SK-N-SH (cell line): ENCODE measurements at regions not wholly inside any gene's neighbourhood (a gene's known extent, or its start where the extent isn't known, plus 50 kb on each side); places are given as distances from the start of the nearest gene placed in this dataset.

Experiments
- CTCF ChIA-PET: fragments of 300-600, 350-600 bp; formaldehyde crosslinking; extraction: SDS; loops from one replicate; lab custom pipeline; 2021; lab: Yijun Ruan, JAX
- POLR2A ChIA-PET: fragments of 350-600 bp; sonication (Branson Sonifier 250); formaldehyde crosslinking; extraction: SDS; loops from one replicate; lab custom pipeline; 2020; ENCODE audit warnings: antibody characterized with exemption, inconsistent platforms; lab: Yijun Ruan, JAX
- DNase-seq: peaks from one replicate; pipeline ENCODE4 v3.0.0; 2012
- H2AFZ ChIP-seq: fragments of 200-600 bp; sonication (generic); 2 replicates; pipeline ENCODE4 v1.8.1; 2016; ENCODE audit warnings: antibody characterized with exemption, mild to moderate bottlenecking, low read depth
- H3F3A ChIP-seq: fragments of 200-600 bp; sonication (generic); replicated peaks from 2 replicates; pipeline ENCODE3; 2016; ENCODE audit warnings: antibody characterized with exemption, mild to moderate bottlenecking; ENCODE audit not compliant: insufficient read depth
- H3K27ac ChIP-seq, 2 experiments: fragments of 200-500 bp in 1 of 2; fragments of 200-600 bp in 1 of 2; sonication (Bioruptor generic) in 1 of 2; sonication (generic), shearing (Covaris generic) in 1 of 2; 2 replicates each; pipeline versions ENCODE4 v1.5.1 to v1.6.1; 2014 to 2016; ENCODE audit warnings: low read depth in 2 of 2, inconsistent platforms in 1 of 2, low read length in 1 of 2, mild to moderate bottlenecking in 1 of 2, mixed read lengths in 1 of 2
- H3K27me3 ChIP-seq: fragments of 200-600 bp; sonication (generic), shearing (Covaris generic); 2 replicates; pipeline ENCODE4 v1.6.1; 2016; ENCODE audit warnings: mixed run types; ENCODE audit not compliant: insufficient read depth
- H3K36me3 ChIP-seq, 2 experiments: fragments of 200-500 bp in 1 of 2; fragments of 200-600 bp in 1 of 2; sonication (Bioruptor generic) in 1 of 2; sonication (generic) in 1 of 2; replicated peaks in 1 of 2; 2 replicates each; pipeline versions ENCODE3 to v1.5.1; 2014 to 2016; ENCODE audit warnings: low read length in 1 of 2, mild to moderate bottlenecking in 1 of 2; ENCODE audit not compliant: insufficient read depth in 2 of 2, control insufficient read depth in 1 of 2
- H3K4me1 ChIP-seq, 2 experiments: fragments of 200-500 bp in 1 of 2; fragments of 200-600 bp in 1 of 2; sonication (Bioruptor generic) in 1 of 2; sonication (generic), shearing (Covaris generic) in 1 of 2; 2 replicates each; pipeline versions ENCODE4 v1.5.1 to v1.6.1; 2014 to 2016; ENCODE audit warnings: low read depth in 1 of 2, low read length in 1 of 2, mixed run types in 1 of 2; ENCODE audit not compliant: insufficient read depth in 2 of 2, control insufficient read depth in 1 of 2
- H3K4me2 ChIP-seq: fragments of 200-600 bp; sonication (generic), shearing (Covaris generic); 2 replicates; pipeline ENCODE4 v1.6.1; 2017; ENCODE audit warnings: mixed run types
- H3K4me3 ChIP-seq, 2 experiments: fragments of 200-500 bp in 1 of 2; fragments of 200-600 bp in 1 of 2; sonication (Bioruptor generic) in 1 of 2; sonication (generic), shearing (Covaris generic) in 1 of 2; 2 replicates each; pipeline versions ENCODE4 v1.5.1 to v1.8.1; 2014 to 2016; ENCODE audit warnings: low read depth in 2 of 2, inconsistent platforms in 1 of 2, low read length in 1 of 2, mild to moderate bottlenecking in 1 of 2, mixed read lengths in 1 of 2, moderate library complexity in 1 of 2
- H3K79me2 ChIP-seq: fragments of 200-600 bp; sonication (generic); 2 replicates; pipeline ENCODE4 v1.8.1; 2017; ENCODE audit warnings: mild to moderate bottlenecking; ENCODE audit not compliant: insufficient read depth
- H3K9ac ChIP-seq: fragments of 200-600 bp; sonication (generic); 2 replicates; pipeline ENCODE4 v1.6.1; 2017; ENCODE audit warnings: mixed run types
- H3K9me2 ChIP-seq: fragments of 200-600 bp; sonication (generic); 2 replicates; pipeline ENCODE4 v1.6.1; 2017; ENCODE audit warnings: mixed run types
- H3K9me3 ChIP-seq: fragments of 200-600 bp; sonication (generic); 2 replicates; pipeline ENCODE4 v1.6.1; 2017; ENCODE audit warnings: mixed run types, mild to moderate bottlenecking, moderate library complexity
- H4K20me1 ChIP-seq: fragments of 200-600 bp; sonication (generic); 2 replicates; pipeline ENCODE4 v1.6.1; 2017; ENCODE audit warnings: mild to moderate bottlenecking, mixed run types; ENCODE audit not compliant: insufficient read depth
- CHD2 ChIP-seq: fragments of 150-350 bp; IDR thresholded peaks from 2 replicates; pipeline ENCODE4 v1.6.1; 2018; ENCODE audit warnings: low read length; ENCODE audit not compliant: partially characterized antibody
- EP300 ChIP-seq, 2 experiments: IDR thresholded peaks; 2 replicates each; pipeline versions ENCODE4 v1.4.0 to v1.6.1; 2012; ENCODE audit warnings: borderline replicate concordance in 1 of 2, low read depth in 1 of 2, low read length in 1 of 2
- FOXJ3 ChIP-seq: sonication (generic); formaldehyde crosslinking; IDR thresholded peaks from 2 replicates; pipeline ENCODE4 v1.5.1; 2020; ENCODE audit warnings: mild to moderate bottlenecking, missing genetic modification reagents
- GABPA ChIP-seq: IDR thresholded peaks from 2 replicates; pipeline ENCODE4 v1.4.0; 2012; ENCODE audit warnings: low read depth, mild to moderate bottlenecking
- GATA2 ChIP-seq: sonication (generic); formaldehyde crosslinking; IDR thresholded peaks from 2 replicates; pipeline ENCODE4 v1.5.0; 2020; ENCODE audit warnings: mild to moderate bottlenecking, missing genetic modification reagents
- JUND ChIP-seq: IDR thresholded peaks from 2 replicates; pipeline ENCODE4 v1.4.0; 2012
- NFIC ChIP-seq: IDR thresholded peaks from 2 replicates; pipeline ENCODE4 v1.4.0; 2012; ENCODE audit warnings: borderline replicate concordance
- POLR2AphosphoS5 ChIP-seq: IDR thresholded peaks from 2 replicates; pipeline ENCODE4 v1.6.1; 2012; ENCODE audit warnings: low read depth, low read length
- RAD21 ChIP-seq: IDR thresholded peaks from 2 replicates; pipeline ENCODE4 v1.6.1; 2012; ENCODE audit warnings: mild to moderate bottlenecking, low read length
- RCOR1 ChIP-seq: fragments of 150-350 bp; IDR thresholded peaks from 2 replicates; pipeline ENCODE4 v1.6.1; 2017; ENCODE audit warnings: antibody characterized with exemption, low read length
- RFX5 ChIP-seq: IDR thresholded peaks from 2 replicates; pipeline ENCODE4 v1.6.1; 2012; ENCODE audit warnings: mild to moderate bottlenecking, improper control_type of control experiment, low read length
- SMC3 ChIP-seq: IDR thresholded peaks from 2 replicates; pipeline ENCODE4 v1.6.1; 2012; ENCODE audit warnings: low read depth, low read length, improper control_type of control experiment
- TAF1 ChIP-seq: IDR thresholded peaks from 2 replicates; pipeline ENCODE4 v1.6.1; 2012; ENCODE audit warnings: low read depth, mild to moderate bottlenecking, low read length, moderate library complexity, borderline replicate concordance
- TCF12 ChIP-seq: IDR thresholded peaks from 2 replicates; pipeline ENCODE4 v1.4.0; 2012
- TEAD4 ChIP-seq: IDR thresholded peaks from 2 replicates; pipeline ENCODE4 v1.4.0; 2012; ENCODE audit warnings: mild to moderate bottlenecking, borderline replicate concordance; ENCODE audit not compliant: insufficient read depth
- YY1 ChIP-seq: IDR thresholded peaks from 2 replicates; pipeline ENCODE4 v1.4.0; 2012; ENCODE audit warnings: low read depth, mild to moderate bottlenecking
- WGBS: methylation state at CpG from one replicate; pipeline ENCODE4 v1.1.6; 2017; ENCODE audit warnings: low lambda C conversion rate; 5-methylcytosine and 5-hydroxymethylcytosine counted together
- TF ChIP-seq, protein P1 (sequence below): fragments of 150-350 bp; IDR thresholded peaks from 2 replicates; pipeline ENCODE4 v1.6.1; 2017; ENCODE audit warnings: antibody characterized with exemption, low read length, low read depth, borderline replicate concordance
- TF ChIP-seq, protein P2 (sequence below): IDR thresholded peaks from 2 replicates; pipeline ENCODE4 v1.4.0; 2012; ENCODE audit warnings: low read depth, borderline replicate concordance

DNA sequence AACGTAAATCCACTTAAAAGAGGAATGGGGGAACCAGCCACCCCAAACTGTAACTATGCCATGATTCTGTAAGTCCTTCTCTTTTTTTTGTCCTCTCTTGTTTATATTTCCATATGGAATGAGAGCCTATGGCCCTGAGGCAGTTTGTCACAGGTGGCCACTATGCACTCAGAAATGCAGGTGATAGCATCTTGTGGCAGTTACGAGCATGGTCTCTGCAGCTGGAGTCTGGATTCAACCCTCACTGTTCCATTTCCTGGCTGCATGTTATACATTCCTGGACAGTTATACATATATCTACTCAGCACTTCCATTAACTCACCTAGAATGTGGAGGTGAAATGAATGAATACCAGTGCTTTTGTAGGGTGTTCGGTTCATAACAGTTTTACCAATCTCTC is 291.5 kb upstream of the FANCL start:
- Histone ChIP-seq H3K4me2 (no peak overlapping the region), H3K9ac (no peak overlapping the region), H3K4me3 (no peak overlapping the region), H4K20me1 (no peaks in the 10 kb centered on the region), H3K4me1 (no peaks in the 10 kb centered on the region; a peak in 2 of 4 replicates), H3K27me3 (no peaks in the 10 kb centered on the region), H3K79me2 (no peaks in the 10 kb centered on the region), H3K9me3 (no peaks in the 10 kb centered on the region), H3F3A (no peaks in the 10 kb centered on the region), H3K27ac (no peak overlapping the region), H3K9me2 (no peaks in the 10 kb centered on the region), H3K36me3 (no peaks in the 10 kb centered on the region), H2AFZ (no peak overlapping the region)
- peak in 1 of 2 experiments; percentile 25; a peak in 1 of 4 replicates for TF ChIP-seq EP300 (IDR thresholded peaks at IDR 0.05; ENCODE audit: borderline replicate concordance in 1 of 2, low read depth in 1 of 2, low read length in 1 of 2)
- no peak for TF ChIP-seq FOXJ3
- peak; percentile 16 for TF ChIP-seq CHD2
- TF ChIP-seq, protein P1, sequence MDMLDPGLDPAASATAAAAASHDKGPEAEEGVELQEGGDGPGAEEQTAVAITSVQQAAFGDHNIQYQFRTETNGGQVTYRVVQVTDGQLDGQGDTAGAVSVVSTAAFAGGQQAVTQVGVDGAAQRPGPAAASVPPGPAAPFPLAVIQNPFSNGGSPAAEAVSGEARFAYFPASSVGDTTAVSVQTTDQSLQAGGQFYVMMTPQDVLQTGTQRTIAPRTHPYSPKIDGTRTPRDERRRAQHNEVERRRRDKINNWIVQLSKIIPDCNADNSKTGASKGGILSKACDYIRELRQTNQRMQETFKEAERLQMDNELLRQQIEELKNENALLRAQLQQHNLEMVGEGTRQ: no peak
- peak; percentile 62 for TF ChIP-seq GATA2 (CRISPR knock-in tag)
- TF ChIP-seq SMC3: no peak
- no peak for TF ChIP-seq TAF1
- 0 out of 2 replicates have a peak, but pooled peaks have one; percentile 42 for TF ChIP-seq RCOR1
- CTCF ChIA-PET: no interaction called here
- 53% methylated on average over 3 of the region's 3 CpGs for WGBS
- DNase-seq: peak; percentile 12
- POLR2A ChIA-PET: interaction anchor here (0.7 kb wide), 1 partner anchor 8 kb away, joined by 3 read pairs; no protein-coding TSS in a partner anchor

DNA sequence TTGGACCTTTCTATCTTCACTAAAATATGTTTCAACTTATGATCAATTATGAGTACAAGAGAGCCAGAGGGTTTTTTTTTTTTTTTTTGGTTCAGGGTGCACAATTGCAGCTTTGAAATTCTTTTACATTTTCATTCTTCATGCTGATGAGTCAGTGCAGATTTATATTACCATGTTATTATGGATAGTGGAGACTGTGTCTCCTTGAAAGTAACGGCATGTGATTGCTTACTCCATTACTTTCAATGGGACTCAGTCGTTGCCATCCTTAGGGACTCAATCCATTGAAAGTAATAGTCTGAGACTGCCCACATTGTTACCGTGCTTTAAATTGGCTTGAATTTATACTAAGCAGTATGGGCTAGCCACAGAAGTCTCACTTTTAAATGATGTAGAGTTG is 286.5 kb upstream of the FANCL start:
- no peaks in the 10 kb centered on the region for H3K9me3 ChIP-seq
- POLR2A ChIA-PET: no interaction called here
- no peak overlapping the region for H3K4me3 ChIP-seq
- no peak for DNase-seq
- no peaks in the 10 kb centered on the region for H3K27me3 ChIP-seq
- no peak overlapping the region for H3K4me2 ChIP-seq
- H3K27ac ChIP-seq: no peak overlapping the region
- no peaks in the 10 kb centered on the region for H3K36me3 ChIP-seq
- no peak overlapping the region for H2AFZ ChIP-seq
- H3K9me2 ChIP-seq: no peaks in the 10 kb centered on the region
- H3K4me1 ChIP-seq: no peaks in the 10 kb centered on the region; a peak in 2 of 4 replicates
- 70% methylated on average over 3 of the region's 3 CpGs for WGBS
- CTCF ChIA-PET: no interaction called here
- no peaks in the 10 kb centered on the region for H3F3A ChIP-seq
- no peaks in the 10 kb centered on the region for H4K20me1 ChIP-seq
- no peaks in the 10 kb centered on the region for H3K79me2 ChIP-seq
- TF ChIP-seq YY1: no peak
- TF ChIP-seq RAD21: no peak
- no peak for TF ChIP-seq GATA2 (CRISPR knock-in tag)
- TF ChIP-seq NFIC: no peak
- no peak for TF ChIP-seq RCOR1
- no peak for TF ChIP-seq POLR2AphosphoS5
- TF ChIP-seq, protein P1: no peak
- no peak for TF ChIP-seq TCF12
- TF ChIP-seq, protein P2, sequence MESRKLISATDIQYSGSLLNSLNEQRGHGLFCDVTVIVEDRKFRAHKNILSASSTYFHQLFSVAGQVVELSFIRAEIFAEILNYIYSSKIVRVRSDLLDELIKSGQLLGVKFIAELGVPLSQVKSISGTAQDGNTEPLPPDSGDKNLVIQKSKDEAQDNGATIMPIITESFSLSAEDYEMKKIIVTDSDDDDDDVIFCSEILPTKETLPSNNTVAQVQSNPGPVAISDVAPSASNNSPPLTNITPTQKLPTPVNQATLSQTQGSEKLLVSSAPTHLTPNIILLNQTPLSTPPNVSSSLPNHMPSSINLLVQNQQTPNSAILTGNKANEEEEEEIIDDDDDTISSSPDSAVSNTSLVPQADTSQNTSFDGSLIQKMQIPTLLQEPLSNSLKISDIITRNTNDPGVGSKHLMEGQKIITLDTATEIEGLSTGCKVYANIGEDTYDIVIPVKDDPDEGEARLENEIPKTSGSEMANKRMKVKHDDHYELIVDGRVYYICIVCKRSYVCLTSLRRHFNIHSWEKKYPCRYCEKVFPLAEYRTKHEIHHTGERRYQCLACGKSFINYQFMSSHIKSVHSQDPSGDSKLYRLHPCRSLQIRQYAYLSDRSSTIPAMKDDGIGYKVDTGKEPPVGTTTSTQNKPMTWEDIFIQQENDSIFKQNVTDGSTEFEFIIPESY: no peak
- no peak for TF ChIP-seq GABPA
- no peak for TF ChIP-seq RFX5
- no peak for TF ChIP-seq TEAD4
- TF ChIP-seq JUND: no peak
- TF ChIP-seq CHD2: no peak
- TF ChIP-seq, all 33 proteins: peak for 0
- no peak overlapping the region for H3K9ac ChIP-seq
